RWPE2 (cell line): ENCODE measurements at regions not wholly inside any gene's neighbourhood (a gene's known extent, or its start where the extent isn't known, plus 50 kb on each side); places are given as distances from the start of the nearest gene placed in this dataset.

Experiments used
- ATAC-seq: fragments of 200-7000 bp; cut with Tn5 transposase; 3 replicates; pipeline ENCODE4 v1.9.1; 2021; ENCODE audit warnings: low read depth
- DNase-seq: peaks from one replicate; pipeline ENCODE4 v3.0.0-alpha.2; 2020; ENCODE audit warnings: low spot score
- H3K27ac ChIP-seq: fragments of 450-650 bp; 2 replicates; pipeline ENCODE4 v1.5.1; 2017; ENCODE audit warnings: mild to moderate bottlenecking; ENCODE audit not compliant: poor library complexity, severe bottlenecking
- H3K27me3 ChIP-seq: fragments of 250-450 bp; sonication (Bioruptor Pico); 2 replicates; pipeline ENCODE4 v1.5.1; 2021; ENCODE audit warnings: mild to moderate bottlenecking, moderate library complexity; ENCODE audit not compliant: insufficient read depth, poor library complexity, severe bottlenecking
- H3K36me3 ChIP-seq: fragments of 250-450 bp; sonication (Bioruptor Pico); 2 replicates; pipeline ENCODE4 v1.5.1; 2020; ENCODE audit warnings: low read depth, mild to moderate bottlenecking, moderate library complexity
- H3K4me1 ChIP-seq: fragments of 250-450 bp; sonication (Bioruptor Pico); 2 replicates; pipeline ENCODE4 v1.5.1; 2021; ENCODE audit warnings: mild to moderate bottlenecking, moderate library complexity; ENCODE audit not compliant: insufficient read depth, poor library complexity, severe bottlenecking
- H3K4me3 ChIP-seq: fragments of 250-450 bp; sonication (Bioruptor Pico); 2 replicates; pipeline ENCODE4 v1.5.1; 2021; ENCODE audit warnings: mild to moderate bottlenecking, moderate library complexity; ENCODE audit not compliant: severe bottlenecking
- H3K9me3 ChIP-seq: fragments of 250-450 bp; sonication (Bioruptor Pico); 2 replicates; pipeline ENCODE4 v1.5.1; 2021; ENCODE audit warnings: mild to moderate bottlenecking, moderate library complexity; ENCODE audit not compliant: severe bottlenecking
- TF ChIP-seq, protein P1 (sequence below): fragments of 450-650 bp; IDR thresholded peaks from one replicate; pipeline ENCODE4 v1.5.1; 2017; ENCODE audit warnings: mild to moderate bottlenecking, moderate library complexity; ENCODE audit not compliant: poor library complexity, severe bottlenecking

DNA sequence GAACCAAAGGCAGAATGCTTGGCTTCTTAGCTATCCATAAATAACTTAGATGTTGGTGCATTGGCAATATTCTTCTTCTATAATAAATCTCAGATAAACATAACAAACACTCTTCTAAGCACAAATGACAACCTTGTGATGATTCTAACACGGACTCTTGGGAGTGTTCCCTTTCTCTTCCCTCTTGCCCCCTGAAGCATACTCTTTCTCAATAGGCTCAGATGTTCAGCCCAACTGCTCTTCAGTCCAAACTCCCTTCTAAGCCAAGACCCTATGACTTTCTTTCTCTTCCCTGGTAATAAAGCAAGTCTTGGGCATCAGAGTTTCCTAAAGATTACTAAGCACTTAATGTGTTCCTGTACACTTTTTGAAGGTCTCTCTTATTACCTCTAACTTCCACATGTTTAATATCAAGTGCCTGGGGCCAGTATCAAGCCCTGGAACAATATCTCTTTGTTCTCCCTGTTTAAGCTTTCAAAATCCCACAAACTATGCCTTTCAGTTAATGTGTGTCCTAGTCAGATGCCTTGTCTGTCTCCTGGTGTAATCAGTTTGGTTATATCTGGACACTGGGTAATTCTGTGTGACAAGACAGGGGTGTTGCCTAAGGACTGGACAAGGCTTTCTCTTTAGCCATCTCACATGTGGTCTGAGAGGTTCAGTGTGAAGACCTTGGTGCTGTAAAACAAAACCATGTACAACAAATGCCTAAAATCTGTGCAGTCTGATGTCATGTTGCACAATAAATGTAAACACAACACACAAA is 92.9 kb upstream of the IVNS1ABP start:
- no peak overlapping the region for H3K27ac ChIP-seq

DNA sequence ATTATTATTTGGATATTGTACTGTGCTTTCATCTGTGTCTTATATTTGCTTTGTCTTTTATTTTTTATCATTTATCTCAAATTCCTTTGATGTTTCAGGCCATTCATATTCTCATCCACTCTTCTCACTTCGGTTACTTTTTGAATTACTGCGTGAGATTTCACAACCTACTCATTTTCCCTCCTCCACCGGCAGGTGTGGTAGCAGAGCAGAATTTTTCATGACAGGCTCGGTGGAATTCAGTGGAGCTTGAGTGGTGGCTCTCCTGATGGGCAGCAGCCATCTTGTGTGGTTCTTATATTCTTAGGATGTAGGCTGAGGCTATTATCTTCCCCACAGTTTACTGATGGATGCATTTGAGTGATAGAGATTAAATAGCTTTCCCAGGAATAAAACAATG is 92.3 kb upstream of the IVNS1ABP start:
- no peak for ATAC-seq
- Histone ChIP-seq H3K27ac (no peak overlapping the region), H3K36me3 (no peaks in the 10 kb centered on the region), H3K4me3 (no peak overlapping the region), H3K27me3 (no peaks in the 10 kb centered on the region), H3K9me3 (no peaks in the 10 kb centered on the region), H3K4me1 (peaks cover 18% of the 10 kb centered on the region)
- no peak for DNase-seq
- TF ChIP-seq, protein P1, sequence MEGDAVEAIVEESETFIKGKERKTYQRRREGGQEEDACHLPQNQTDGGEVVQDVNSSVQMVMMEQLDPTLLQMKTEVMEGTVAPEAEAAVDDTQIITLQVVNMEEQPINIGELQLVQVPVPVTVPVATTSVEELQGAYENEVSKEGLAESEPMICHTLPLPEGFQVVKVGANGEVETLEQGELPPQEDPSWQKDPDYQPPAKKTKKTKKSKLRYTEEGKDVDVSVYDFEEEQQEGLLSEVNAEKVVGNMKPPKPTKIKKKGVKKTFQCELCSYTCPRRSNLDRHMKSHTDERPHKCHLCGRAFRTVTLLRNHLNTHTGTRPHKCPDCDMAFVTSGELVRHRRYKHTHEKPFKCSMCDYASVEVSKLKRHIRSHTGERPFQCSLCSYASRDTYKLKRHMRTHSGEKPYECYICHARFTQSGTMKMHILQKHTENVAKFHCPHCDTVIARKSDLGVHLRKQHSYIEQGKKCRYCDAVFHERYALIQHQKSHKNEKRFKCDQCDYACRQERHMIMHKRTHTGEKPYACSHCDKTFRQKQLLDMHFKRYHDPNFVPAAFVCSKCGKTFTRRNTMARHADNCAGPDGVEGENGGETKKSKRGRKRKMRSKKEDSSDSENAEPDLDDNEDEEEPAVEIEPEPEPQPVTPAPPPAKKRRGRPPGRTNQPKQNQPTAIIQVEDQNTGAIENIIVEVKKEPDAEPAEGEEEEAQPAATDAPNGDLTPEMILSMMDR = no peak

More for the DNA sequence above, 92.9 kb upstream of the IVNS1ABP start:
- ATAC-seq (0 out of 3 replicates have a peak, but pooled peaks have one; percentile 9), DNase-seq (no peak)
- no peaks in the 10 kb centered on the region for H3K9me3 ChIP-seq
- H3K4me1 ChIP-seq = peaks cover 14% of the 10 kb centered on the region
- no peak overlapping the region for H3K4me3 ChIP-seq
- H3K36me3 ChIP-seq = no peaks in the 10 kb centered on the region
- TF ChIP-seq, protein P1 = no peak
- no peaks in the 10 kb centered on the region for H3K27me3 ChIP-seq

DNA sequence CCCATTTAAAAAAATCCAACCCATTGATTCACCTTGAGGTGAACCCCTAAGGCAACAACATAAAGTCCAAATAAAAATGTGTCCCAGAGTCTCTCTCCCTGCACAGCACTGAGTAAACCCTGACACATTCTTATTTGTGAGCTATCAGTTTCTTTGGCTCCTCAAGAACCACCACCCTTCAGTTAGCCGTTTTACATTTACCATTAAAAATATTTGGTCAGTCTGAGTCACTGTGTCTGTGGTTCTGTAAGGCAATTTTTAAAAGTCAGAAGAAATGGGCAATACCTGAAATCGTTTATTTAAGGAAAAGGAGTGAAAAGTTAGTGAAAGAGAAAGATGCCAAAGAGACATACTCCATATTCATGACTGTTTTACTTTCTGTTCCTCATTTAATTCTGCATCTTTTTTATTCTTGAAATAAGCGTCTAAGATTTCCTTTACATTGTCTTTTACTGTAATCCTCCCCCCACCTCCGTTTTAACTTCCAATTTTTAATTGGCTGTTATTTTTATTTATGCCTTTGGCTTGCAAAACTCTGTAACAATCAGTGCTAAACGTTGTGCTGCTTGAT is 91.7 kb upstream of the IVNS1ABP start:
- TF ChIP-seq, protein P1 = no peak
- DNase-seq (no peak), ATAC-seq (no peak)
- Histone ChIP-seq H3K36me3 (no peaks in the 10 kb centered on the region), H3K27me3 (no peaks in the 10 kb centered on the region), H3K4me3 (no peak overlapping the region), H3K9me3 (no peaks in the 10 kb centered on the region), H3K27ac (no peak overlapping the region), H3K4me1 (peaks cover 18% of the 10 kb centered on the region)

DNA sequence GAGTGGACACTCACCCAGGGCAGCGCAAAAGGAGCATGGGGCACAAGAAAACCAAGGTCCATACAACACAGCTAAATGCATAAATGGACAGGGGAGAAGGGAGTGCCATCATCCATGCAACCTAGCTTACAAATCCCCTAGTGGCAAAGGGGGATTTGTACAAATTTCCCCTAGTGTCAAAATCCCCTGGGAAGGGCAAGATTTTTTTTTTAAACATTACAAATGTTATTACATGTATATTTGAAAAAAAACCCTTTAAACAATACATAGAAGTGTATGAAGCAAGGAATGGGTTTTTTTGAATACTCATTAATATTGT is 89.6 kb upstream of the IVNS1ABP start:
- DNase-seq = no peak
- no peak overlapping the region for H3K27ac ChIP-seq
- H3K4me1 ChIP-seq = peaks cover 13% of the 10 kb centered on the region
- no peak overlapping the region for H3K4me3 ChIP-seq
- no peaks in the 10 kb centered on the region for H3K27me3 ChIP-seq
- no peaks in the 10 kb centered on the region for H3K9me3 ChIP-seq
- ATAC-seq = no peak
- TF ChIP-seq, protein P1 = no peak
- no peaks in the 10 kb centered on the region for H3K36me3 ChIP-seq
